Caki2 (cell line): ENCODE measurements at regions not wholly inside any gene's neighbourhood (a gene's known extent, or its start where the extent isn't known, plus 50 kb on each side); places are given as distances from the start of the nearest gene placed in this dataset.

Experiments
- DNase-seq: peaks from one replicate; pipeline ENCODE4 v3.0.0-alpha.2; 2015; ENCODE audit warnings: low read depth
- in situ Hi-C: cut with HindIII; loops from 2 replicates; pipeline ENCODE4 v1.10.0; 2016; ENCODE audit warnings: low sequenced_read_pairs, low pct_unique_long_range_greater_than_20kb, mixed read lengths

DNA sequence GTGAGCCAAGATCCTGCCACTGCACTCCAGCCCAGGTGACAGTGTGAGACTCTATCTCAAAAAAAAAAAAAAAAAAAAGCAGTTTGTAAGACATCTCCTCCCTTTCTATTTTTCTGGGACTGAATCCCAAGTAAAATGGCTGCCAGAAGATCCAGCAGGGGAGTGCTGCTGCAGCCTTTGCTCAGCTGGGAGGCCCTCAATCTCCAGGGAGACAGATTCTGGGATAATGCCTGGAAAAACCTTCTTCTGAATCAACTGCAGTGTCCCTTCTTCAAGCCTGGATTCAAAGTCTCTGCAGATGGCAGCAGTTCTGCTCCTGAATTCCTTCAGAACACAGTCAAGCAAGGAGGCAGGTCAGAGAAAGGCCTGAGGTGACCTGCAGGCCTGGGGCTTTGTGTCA, 191.0 kb upstream of the NRIP1 start:
- DNase-seq, result no peak
- in situ Hi-C loops, result no loop called here

DNA sequence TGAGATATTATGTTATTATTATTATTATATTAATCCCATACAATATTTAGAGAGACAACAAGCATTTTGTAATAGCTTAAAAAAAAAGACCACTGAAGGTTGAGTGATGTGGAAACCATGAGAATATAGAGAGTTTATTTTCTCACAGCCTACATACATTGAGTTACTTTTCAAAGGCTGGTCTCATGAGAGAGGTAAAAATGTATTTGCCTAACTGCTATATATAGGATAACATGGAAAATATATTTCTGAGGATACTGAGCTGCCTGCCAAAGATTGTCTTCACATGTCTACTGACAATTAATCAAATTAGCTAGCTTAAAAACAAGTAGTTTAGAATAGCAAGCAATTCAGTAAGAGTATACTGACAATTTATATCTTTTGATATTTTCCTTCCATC, 192.2 kb upstream of the NRIP1 start:
- in situ Hi-C loops, result no loop called here
- no peak for DNase-seq

DNA sequence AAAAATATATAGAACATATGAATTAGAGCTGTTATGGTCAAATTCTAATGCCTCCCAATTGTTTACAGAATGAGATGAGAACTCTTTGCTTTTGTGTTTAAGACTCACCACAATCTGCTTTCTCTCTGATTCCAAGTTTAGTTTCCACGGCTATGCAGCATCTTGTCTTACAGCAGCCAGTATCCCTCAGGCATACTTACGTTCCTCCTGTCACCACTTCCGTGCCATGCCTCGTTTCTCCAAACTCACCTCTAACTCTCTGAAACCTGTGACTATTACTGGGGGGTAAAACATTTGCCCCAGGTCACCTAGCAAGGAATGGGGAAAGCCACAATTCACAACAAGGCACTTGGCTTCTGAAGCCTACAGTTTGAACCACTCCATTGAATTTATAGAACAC, 192.8 kb upstream of the NRIP1 start:
- no peak for DNase-seq
- in situ Hi-C loops, result no loop called here

DNA sequence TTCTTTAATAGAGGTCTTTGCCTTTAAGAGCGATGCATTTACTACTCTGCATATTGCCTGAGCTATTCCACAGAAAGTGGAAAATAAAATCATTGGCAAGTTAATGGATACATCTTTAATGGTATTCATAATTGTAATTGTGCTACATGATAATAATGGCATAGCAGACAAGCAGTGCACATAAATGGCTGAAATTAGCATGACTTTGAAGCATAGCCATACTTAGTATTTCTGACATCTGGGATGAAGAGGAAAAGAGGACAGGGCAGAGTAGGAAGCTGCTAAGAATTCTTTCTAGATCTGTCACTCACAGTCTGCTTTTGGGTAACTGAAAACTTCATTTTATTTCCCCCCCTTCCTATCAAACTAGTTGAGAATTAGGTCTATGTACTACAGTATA, 195.0 kb upstream of the NRIP1 start:
- in situ Hi-C loops, result no loop called here
- no peak for DNase-seq

DNA sequence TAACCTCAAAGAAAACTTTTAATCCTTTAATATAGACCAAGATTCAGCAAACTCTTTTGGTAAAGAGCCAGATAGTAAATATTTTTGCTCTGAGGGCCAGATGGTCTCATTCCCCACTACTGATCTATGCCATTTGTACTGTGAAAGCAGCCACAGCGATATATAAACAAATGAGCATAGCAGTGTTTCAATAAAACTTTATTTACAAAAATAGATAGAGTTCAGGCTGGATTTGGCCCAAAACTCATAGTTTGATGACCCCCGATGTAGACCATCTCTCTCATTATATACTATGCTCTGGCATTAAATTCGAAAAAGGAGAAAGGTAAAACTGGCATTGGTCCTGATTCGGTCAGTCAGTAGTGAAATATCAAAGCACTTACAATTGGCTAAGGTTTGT, 195.8 kb upstream of the NRIP1 start:
- in situ Hi-C loops, result no loop called here
- DNase-seq, result no peak

DNA sequence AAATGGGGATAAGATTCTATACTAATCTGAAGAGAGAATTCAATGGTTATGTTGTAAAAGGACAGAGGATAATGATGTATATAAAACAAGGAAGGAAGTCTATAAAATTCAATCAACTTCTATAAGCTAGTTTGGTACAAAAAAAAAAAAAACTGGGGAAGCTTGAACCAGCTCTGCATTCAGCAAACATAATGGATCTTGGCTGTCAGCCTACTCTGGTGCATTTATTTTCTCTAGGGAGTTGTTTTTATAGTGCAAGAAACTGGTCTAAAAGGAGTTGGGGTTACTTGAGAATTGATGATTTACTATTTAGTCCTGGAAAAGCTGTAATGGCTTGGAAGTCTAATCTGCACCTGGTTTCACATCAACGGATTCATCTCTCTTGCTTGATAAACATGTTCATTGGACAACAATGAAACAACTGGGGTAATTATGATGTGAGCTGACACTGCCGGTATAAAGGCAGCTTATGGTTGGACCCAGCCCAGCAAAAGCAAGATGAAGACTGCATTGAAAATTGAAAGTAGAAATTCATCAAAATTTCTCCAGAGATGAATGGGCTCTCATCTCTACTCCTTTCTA, 199.4 kb upstream of the NRIP1 start:
- no peak for DNase-seq
- in situ Hi-C loops, result no loop called here

DNA sequence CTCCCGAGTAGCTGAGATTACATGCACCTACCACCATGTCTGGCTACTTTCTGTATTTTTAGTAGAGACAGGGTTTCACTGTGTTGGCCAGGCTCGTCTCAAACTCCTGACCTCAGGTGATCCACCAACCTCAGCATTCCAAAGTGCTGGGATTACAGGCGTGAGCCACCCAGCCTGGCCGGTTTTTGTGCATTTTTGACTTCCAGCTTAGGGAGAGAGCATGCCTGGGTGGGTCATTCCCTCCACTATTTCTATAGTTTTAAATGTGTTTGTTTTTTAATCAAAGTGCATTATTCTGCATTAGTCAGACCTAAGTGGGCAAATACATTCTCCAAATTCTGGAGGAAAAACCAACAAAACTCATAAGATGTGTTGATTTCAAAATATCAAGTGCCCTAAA, 207.4 kb upstream of the NRIP1 start:
- no peak for DNase-seq
- in situ Hi-C loops, result no loop called here

DNA sequence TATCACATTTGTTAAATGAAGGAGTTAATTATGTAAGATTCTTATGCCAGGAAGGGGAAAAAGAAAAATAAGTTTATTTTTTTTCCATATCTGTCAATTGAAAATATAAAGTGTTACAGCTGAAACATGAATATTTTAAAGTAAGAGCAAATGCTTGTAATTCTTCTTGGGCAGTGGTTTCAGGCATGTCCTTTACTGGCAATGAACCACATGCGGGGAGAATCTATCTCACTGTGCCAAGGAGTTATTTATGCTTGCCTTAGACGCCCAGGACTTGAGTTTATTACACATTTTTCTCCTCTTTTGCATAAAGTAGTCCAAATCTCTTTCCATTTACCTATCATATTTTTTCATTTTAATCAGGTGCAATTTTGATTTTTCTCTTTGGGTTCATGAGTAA, 207.8 kb upstream of the NRIP1 start:
- DNase-seq, result no peak
- in situ Hi-C loops, result no loop called here

DNA sequence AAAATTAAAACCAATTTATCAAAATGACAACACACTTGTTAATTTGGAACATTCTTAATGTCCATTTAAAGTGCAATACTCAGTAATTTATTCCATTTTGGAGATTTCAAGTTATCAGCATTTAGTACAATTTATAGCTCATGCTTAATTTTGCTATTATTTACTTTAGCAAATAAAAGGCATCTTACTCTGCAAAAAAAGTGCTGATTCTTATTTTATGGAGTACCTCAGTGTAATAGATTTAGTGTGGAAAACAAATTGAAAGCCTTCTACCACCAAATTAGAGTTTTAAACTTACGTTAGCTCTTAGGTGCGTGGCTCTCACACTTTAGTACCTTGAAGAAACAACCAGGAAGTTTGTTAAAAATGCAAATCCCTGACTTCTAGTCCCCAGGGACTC, 208.4 kb upstream of the NRIP1 start:
- in situ Hi-C loops, result no loop called here
- DNase-seq, result no peak

DNA sequence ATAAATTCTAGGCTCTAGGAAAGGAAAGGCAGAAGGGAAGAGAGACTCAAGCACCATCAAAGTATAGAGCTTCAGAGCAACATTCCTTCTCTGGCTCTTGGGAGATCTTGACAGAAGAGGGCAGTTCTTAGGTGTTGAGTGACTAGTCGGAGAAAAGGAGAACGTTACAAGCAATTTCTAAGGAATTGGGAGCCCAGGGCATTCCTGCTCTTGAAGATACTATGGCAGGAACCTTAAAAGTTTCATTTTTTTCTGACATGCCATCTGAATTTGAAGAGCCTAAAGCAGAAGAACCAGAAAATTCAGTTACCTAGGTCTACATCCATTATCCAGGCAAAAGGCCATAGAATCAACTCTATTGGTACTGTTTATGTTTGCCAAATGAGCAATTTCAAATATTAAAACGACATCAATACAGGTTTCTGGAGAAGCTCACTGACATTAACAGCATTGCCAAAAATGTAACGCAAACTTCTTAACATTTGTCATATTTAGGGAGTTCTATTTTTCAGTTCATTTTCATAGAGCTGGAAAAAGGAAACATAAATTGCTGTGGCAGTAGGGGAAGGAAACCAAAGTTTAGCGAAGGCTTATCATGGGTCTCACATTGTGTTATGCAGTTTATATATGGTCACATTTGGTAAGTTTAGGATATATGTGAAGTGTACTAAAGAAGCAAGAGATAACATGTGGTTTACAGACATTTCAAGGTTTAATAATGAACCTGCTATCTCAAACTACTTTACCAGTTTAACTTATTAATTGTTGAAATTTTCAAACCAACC, 210.1 kb upstream of the NRIP1 start:
- DNase-seq, result no peak
- in situ Hi-C loops, result no loop called here

DNA sequence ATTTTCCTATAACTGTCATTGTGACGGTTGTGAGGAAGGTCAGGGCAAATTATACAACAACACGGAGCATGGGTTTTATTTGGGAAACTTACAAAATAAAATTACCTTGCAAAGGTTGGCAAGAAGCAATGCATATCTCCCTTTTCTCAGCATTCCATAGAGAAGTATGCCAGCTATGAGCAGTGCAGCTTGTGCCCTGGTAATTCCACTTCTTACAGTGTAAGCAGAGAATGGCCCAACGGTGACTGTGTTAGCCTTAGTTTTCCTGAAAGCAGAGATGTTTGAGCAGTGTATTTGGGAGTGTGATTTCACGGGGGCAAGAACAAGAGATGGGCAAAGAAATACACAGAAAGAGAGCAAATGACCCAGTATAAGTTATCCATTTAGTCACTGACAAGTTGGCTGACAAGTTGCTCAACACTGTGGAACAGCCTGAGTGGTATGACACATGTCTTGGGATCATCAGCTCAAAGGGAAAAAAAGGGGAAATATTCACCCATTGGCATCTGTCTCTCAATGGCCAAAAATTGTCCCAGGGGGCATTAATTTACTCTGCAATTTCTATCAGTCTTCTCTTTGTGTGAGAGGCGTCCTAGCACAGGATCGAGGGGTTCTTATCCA, 210.9 kb upstream of the NRIP1 start:
- in situ Hi-C loops, result no loop called here
- no peak for DNase-seq

DNA sequence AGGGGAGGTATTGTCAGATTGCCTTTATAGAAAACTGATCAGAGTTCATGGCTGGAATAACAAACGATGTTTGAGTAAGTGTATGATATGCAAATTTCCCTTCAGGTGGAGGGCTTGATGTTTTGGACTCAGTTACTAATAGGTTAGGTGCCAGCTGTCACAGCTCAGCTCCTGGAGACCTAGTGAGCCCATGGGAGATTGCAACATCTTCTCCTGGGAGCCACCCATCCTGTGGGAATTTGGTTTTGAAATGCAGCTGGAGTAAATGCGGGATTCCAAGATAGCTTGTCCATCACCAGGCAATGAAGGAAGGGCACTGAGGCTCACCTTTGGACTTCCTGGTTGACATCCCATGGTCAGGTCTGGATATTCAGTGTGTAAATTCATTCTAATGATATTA, 211.4 kb upstream of the NRIP1 start:
- no peak for DNase-seq
- in situ Hi-C loops, result no loop called here

DNA sequence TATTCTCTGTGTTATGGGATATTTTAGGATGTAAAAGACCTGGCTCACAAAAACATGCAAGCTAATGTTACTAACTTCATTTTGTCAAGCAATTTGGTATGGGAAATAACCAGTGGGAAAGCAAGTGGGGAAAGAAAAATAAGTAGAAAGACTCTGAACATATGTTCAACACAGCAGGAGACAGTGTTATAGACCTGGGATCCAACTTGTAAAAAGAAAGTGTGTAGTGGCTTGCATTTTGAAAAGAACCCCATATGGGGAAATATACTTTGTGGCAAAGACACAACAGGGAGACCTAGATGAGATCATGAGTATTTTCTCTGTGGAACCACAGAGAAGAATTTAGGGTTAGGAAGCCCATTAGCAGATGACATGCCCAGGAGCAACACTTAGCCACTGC, 212.7 kb upstream of the NRIP1 start:
- no peak for DNase-seq

DNA sequence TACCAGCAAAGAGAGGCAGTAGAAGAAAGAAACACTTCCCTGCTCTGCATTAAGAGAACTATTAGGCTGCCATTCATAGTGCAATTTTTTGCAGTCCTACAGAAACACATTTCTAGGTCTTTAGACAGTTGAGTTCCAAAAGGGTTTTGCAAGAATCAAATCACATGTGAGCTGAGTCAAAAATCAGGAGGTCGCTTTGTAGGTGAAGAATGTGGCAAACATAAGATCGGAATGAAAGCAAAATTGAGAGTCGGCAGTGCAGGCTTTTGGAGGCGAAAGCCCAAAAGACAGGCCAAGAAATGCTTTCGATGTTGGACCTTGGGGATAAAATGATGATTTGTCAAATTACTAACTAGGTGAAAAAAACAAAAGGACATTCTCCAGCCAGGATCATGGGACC, 213.5 kb upstream of the NRIP1 start:
- DNase-seq, result no peak
- in situ Hi-C loops, result no loop called here

More for the DNA sequence above, 212.7 kb upstream of the NRIP1 start:
- in situ Hi-C loops, result no loop called here

DNA sequence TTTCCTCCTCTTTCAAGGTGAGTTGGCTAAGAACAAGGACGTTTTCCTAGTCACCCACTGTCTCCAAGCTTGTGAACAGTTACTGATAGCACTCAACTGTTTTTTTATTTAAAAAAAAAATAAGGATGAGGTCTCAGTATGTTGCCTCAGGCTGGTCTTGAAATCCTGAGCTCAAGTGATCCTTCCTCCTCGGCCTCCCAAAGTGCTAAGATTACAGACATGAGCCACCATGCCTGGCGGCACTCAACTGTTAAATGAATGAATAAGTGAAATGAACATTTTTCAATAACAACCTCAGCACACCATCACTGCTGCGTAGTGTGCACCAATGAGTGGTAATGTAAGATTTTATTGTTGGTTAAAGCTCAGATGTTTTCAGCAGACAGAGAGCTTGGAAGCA, 214.1 kb upstream of the NRIP1 start:
- DNase-seq, result no peak
- in situ Hi-C loops, result no loop called here

DNA sequence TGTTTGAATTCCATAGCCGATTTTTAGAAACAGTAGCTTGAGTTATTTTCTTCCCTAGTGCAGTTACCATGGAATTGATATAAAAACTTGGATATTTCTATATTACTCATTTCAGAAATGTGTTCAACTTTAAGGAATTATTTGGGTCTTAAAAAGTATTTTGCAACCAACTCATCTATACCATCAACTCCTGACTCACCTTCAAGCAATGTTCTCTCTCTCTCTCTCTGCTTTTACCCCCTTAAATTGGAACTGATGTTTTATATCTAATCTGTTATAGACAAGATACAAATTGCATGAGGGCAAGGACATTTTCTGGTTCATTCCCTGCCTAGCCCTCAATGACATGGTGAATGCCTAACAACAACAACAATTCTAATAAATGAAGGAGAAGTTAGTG, 214.7 kb upstream of the NRIP1 start:
- in situ Hi-C loops, result no loop called here
- no peak for DNase-seq

DNA sequence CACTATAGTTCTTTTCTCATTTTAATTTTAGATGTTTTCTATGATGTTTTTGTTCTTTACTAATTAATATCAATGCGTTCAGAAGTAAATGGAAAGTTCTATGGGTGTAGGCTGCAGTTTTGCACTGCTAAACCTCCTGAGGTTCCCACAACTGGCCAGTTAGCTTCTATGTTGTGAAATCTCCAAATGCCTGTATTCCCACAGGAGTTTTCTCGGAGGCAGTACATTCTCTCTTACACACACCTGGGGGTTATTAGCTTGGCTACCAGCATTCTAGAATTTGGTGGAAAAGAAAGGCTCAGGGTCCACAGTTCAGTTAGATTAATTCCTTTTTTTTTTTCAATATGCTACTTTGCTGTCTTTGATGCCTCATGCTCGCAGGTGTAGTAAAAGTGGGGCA, 216.9 kb upstream of the NRIP1 start:
- DNase-seq, result no peak
- in situ Hi-C loops, result no loop called here

DNA sequence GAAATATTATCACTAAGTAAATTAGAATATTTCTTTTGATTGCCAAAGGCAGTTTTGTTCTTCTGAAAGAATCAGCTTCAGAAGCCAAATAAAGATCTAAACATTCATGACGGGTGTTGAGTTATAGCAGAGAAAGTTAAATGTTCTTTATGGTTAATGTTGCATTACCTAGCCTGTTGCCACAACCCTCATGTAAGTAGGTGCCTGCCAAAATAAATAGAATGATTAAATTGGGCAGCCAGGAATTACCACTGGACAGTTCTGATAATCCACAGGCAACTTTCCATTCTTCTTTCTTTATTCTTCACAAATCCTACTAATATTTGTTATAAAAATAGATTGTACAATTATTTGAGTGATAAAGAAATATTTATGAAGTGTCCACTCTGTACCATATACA, 217.9 kb upstream of the NRIP1 start:
- peak; percentile 41 for DNase-seq
- in situ Hi-C loops, result no loop called here

DNA sequence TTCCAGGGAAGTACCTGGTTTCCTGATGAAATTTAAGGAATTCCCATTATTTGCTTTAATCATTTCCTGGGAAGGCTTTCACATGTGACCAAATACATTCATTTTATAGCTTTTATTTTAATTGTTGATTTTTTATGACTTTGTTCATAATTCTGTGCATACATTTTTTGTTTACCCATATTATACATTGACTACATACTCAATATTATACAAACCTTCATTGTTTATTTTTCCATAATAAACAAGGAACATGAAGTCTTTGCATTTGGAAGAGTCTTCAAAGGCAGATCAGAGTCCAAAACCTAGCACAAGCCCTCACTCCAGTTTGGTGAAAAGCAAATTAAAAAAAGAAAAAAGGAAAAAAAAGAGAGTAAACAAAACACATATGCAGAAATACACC, 218.3 kb upstream of the NRIP1 start:
- in situ Hi-C loops, result no loop called here
- DNase-seq, result no peak

DNA sequence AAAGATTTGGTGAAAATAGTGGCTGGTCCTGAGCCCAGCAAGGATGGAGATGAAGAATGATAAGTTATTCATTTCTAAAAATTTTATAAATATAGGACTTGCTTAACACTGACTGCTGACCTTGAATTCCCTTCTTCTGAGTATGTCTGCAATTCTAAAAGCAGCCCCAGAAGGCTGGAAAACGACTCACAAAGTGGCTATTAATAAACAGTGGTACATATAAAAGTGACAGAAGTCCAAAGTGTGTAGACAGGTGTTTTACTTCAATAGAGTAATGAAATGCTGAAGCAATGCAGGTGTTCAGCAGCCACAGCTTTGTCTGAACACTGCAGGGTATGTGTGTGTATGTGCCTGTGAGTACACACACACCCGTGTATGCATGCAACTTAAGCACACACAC, 219.0 kb upstream of the NRIP1 start:
- DNase-seq, result no peak
- in situ Hi-C loops, result no loop called here
